SK-N-SH (cell line): ENCODE measurements at regions not wholly inside any gene's neighbourhood (a gene's known extent, or its start where the extent isn't known, plus 50 kb on each side); places are given as distances from the start of the nearest gene placed in this dataset.

Experiments
- CTCF ChIA-PET: fragments of 300-600, 350-600 bp; formaldehyde crosslinking; extraction: SDS; loops from one replicate; lab custom pipeline; 2021; lab: Yijun Ruan, JAX
- POLR2A ChIA-PET: fragments of 350-600 bp; sonication (Branson Sonifier 250); formaldehyde crosslinking; extraction: SDS; loops from one replicate; lab custom pipeline; 2020; ENCODE audit warnings: antibody characterized with exemption, inconsistent platforms; lab: Yijun Ruan, JAX
- DNase-seq: peaks from one replicate; pipeline ENCODE4 v3.0.0; 2012
- H2AFZ ChIP-seq: fragments of 200-600 bp; sonication (generic); 2 replicates; pipeline ENCODE4 v1.8.1; 2016; ENCODE audit warnings: antibody characterized with exemption, mild to moderate bottlenecking, low read depth
- H3F3A ChIP-seq: fragments of 200-600 bp; sonication (generic); replicated peaks from 2 replicates; pipeline ENCODE3; 2016; ENCODE audit warnings: antibody characterized with exemption, mild to moderate bottlenecking; ENCODE audit not compliant: insufficient read depth
- H3K27ac ChIP-seq, 2 experiments: fragments of 200-500 bp in 1 of 2; fragments of 200-600 bp in 1 of 2; sonication (Bioruptor generic) in 1 of 2; sonication (generic), shearing (Covaris generic) in 1 of 2; 2 replicates each; pipeline versions ENCODE4 v1.5.1 to v1.6.1; 2014 to 2016; ENCODE audit warnings: low read depth in 2 of 2, inconsistent platforms in 1 of 2, low read length in 1 of 2, mild to moderate bottlenecking in 1 of 2, mixed read lengths in 1 of 2
- H3K27me3 ChIP-seq: fragments of 200-600 bp; sonication (generic), shearing (Covaris generic); 2 replicates; pipeline ENCODE4 v1.6.1; 2016; ENCODE audit warnings: mixed run types; ENCODE audit not compliant: insufficient read depth
- H3K36me3 ChIP-seq, 2 experiments: fragments of 200-500 bp in 1 of 2; fragments of 200-600 bp in 1 of 2; sonication (Bioruptor generic) in 1 of 2; sonication (generic) in 1 of 2; replicated peaks in 1 of 2; 2 replicates each; pipeline versions ENCODE3 to v1.5.1; 2014 to 2016; ENCODE audit warnings: low read length in 1 of 2, mild to moderate bottlenecking in 1 of 2; ENCODE audit not compliant: insufficient read depth in 2 of 2, control insufficient read depth in 1 of 2
- H3K4me1 ChIP-seq, 2 experiments: fragments of 200-500 bp in 1 of 2; fragments of 200-600 bp in 1 of 2; sonication (Bioruptor generic) in 1 of 2; sonication (generic), shearing (Covaris generic) in 1 of 2; 2 replicates each; pipeline versions ENCODE4 v1.5.1 to v1.6.1; 2014 to 2016; ENCODE audit warnings: low read depth in 1 of 2, low read length in 1 of 2, mixed run types in 1 of 2; ENCODE audit not compliant: insufficient read depth in 2 of 2, control insufficient read depth in 1 of 2
- H3K4me2 ChIP-seq: fragments of 200-600 bp; sonication (generic), shearing (Covaris generic); 2 replicates; pipeline ENCODE4 v1.6.1; 2017; ENCODE audit warnings: mixed run types
- H3K4me3 ChIP-seq, 2 experiments: fragments of 200-500 bp in 1 of 2; fragments of 200-600 bp in 1 of 2; sonication (Bioruptor generic) in 1 of 2; sonication (generic), shearing (Covaris generic) in 1 of 2; 2 replicates each; pipeline versions ENCODE4 v1.5.1 to v1.8.1; 2014 to 2016; ENCODE audit warnings: low read depth in 2 of 2, inconsistent platforms in 1 of 2, low read length in 1 of 2, mild to moderate bottlenecking in 1 of 2, mixed read lengths in 1 of 2, moderate library complexity in 1 of 2
- H3K79me2 ChIP-seq: fragments of 200-600 bp; sonication (generic); 2 replicates; pipeline ENCODE4 v1.8.1; 2017; ENCODE audit warnings: mild to moderate bottlenecking; ENCODE audit not compliant: insufficient read depth
- H3K9ac ChIP-seq: fragments of 200-600 bp; sonication (generic); 2 replicates; pipeline ENCODE4 v1.6.1; 2017; ENCODE audit warnings: mixed run types
- H3K9me2 ChIP-seq: fragments of 200-600 bp; sonication (generic); 2 replicates; pipeline ENCODE4 v1.6.1; 2017; ENCODE audit warnings: mixed run types
- H3K9me3 ChIP-seq: fragments of 200-600 bp; sonication (generic); 2 replicates; pipeline ENCODE4 v1.6.1; 2017; ENCODE audit warnings: mixed run types, mild to moderate bottlenecking, moderate library complexity
- H4K20me1 ChIP-seq: fragments of 200-600 bp; sonication (generic); 2 replicates; pipeline ENCODE4 v1.6.1; 2017; ENCODE audit warnings: mild to moderate bottlenecking, mixed run types; ENCODE audit not compliant: insufficient read depth
- CTCF ChIP-seq: fragments of 200-600 bp; sonication (generic); IDR thresholded peaks from 2 replicates; pipeline ENCODE4 v1.6.1; 2017; ENCODE audit warnings: antibody characterized with exemption, mild to moderate bottlenecking, moderate library complexity
- FOXJ3 ChIP-seq: sonication (generic); formaldehyde crosslinking; IDR thresholded peaks from 2 replicates; pipeline ENCODE4 v1.5.1; 2020; ENCODE audit warnings: mild to moderate bottlenecking, missing genetic modification reagents
- FOXM1 ChIP-seq: IDR thresholded peaks from 2 replicates; pipeline ENCODE4 v1.4.0; 2012; ENCODE audit warnings: low read depth, mild to moderate bottlenecking
- GABPA ChIP-seq: IDR thresholded peaks from 2 replicates; pipeline ENCODE4 v1.4.0; 2012; ENCODE audit warnings: low read depth, mild to moderate bottlenecking
- GATA2 ChIP-seq: sonication (generic); formaldehyde crosslinking; IDR thresholded peaks from 2 replicates; pipeline ENCODE4 v1.5.0; 2020; ENCODE audit warnings: mild to moderate bottlenecking, missing genetic modification reagents
- IRF3 ChIP-seq: fragments of 150-350 bp; IDR thresholded peaks from 2 replicates; pipeline ENCODE4 v1.6.1; 2016; ENCODE audit warnings: mild to moderate bottlenecking, low read depth, low read length
- JUND ChIP-seq: IDR thresholded peaks from 2 replicates; pipeline ENCODE4 v1.4.0; 2012
- PBX3 ChIP-seq: IDR thresholded peaks from 2 replicates; pipeline ENCODE4; 2012
- POLR2AphosphoS5 ChIP-seq: IDR thresholded peaks from 2 replicates; pipeline ENCODE4 v1.6.1; 2012; ENCODE audit warnings: low read depth, low read length
- RAD21 ChIP-seq: IDR thresholded peaks from 2 replicates; pipeline ENCODE4 v1.6.1; 2012; ENCODE audit warnings: mild to moderate bottlenecking, low read length
- REST ChIP-seq: IDR thresholded peaks from 2 replicates; pipeline ENCODE4 v1.6.1; 2012; ENCODE audit warnings: mild to moderate bottlenecking, low read depth, low read length, moderate library complexity
- RXRA ChIP-seq: IDR thresholded peaks from 2 replicates; pipeline ENCODE4 v1.4.0; 2012; ENCODE audit warnings: low read depth, mild to moderate bottlenecking, borderline replicate concordance
- SIN3A ChIP-seq: IDR thresholded peaks from 2 replicates; pipeline ENCODE4 v1.6.1; 2012; ENCODE audit warnings: low read depth, mild to moderate bottlenecking, low read length, moderate library complexity, borderline replicate concordance
- TEAD4 ChIP-seq: IDR thresholded peaks from 2 replicates; pipeline ENCODE4 v1.4.0; 2012; ENCODE audit warnings: mild to moderate bottlenecking, borderline replicate concordance; ENCODE audit not compliant: insufficient read depth
- USF1 ChIP-seq: IDR thresholded peaks from 2 replicates; pipeline ENCODE4 v1.4.0; 2012; ENCODE audit warnings: low read depth, borderline replicate concordance
- YY1 ChIP-seq: IDR thresholded peaks from 2 replicates; pipeline ENCODE4 v1.4.0; 2012; ENCODE audit warnings: low read depth, mild to moderate bottlenecking
- WGBS: methylation state at CpG from one replicate; pipeline ENCODE4 v1.1.6; 2017; ENCODE audit warnings: low lambda C conversion rate; 5-methylcytosine and 5-hydroxymethylcytosine counted together

- no peak for TF ChIP-seq SIN3A
- TF ChIP-seq RXRA, result no peak
- no peak for TF ChIP-seq RAD21
- no peak for TF ChIP-seq PBX3
Observed at GRCh38 chr6:167737205-167737830, 89.4 kb upstream of the AFDN start (continued).

GRCh38 chr6:167738386-167738785, 88.3 kb upstream of the AFDN start:
- no peak for TF ChIP-seq GATA2 (CRISPR knock-in tag)
- no peak for TF ChIP-seq YY1
- TF ChIP-seq JUND, result no peak
- no peak for TF ChIP-seq USF1
- Histone ChIP-seq H3K9ac (no peak overlapping the region), H3K4me3 (no peak overlapping the region), H3F3A (no peaks in the 10 kb centered on the region), H3K4me1 (peaks cover 0 to 5% of the 10 kb centered on the region in 2 experiments; a peak in 1 of 4 replicates), H4K20me1 (no peaks in the 10 kb centered on the region), H3K27ac (no peak overlapping the region), H3K4me2 (no peak overlapping the region), H3K36me3 (no peaks in the 10 kb centered on the region), H3K27me3 (no peaks in the 10 kb centered on the region), H2AFZ (no peak overlapping the region), H3K9me2 (0 out of 2 replicates have a peak, but pooled peaks cover 2% of the 10 kb centered on the region), H3K9me3 (0 out of 2 replicates have a peak, but pooled peaks cover 3% of the 10 kb centered on the region), H3K79me2 (no peaks in the 10 kb centered on the region)
- no peak for DNase-seq
- ChIA-PET POLR2A (no interaction called here), CTCF (no interaction called here)
- WGBS, result 55% methylated on average over 12 of the region's 13 CpGs

GRCh38 chr6:167739721-167740475, 86.8 kb upstream of the AFDN start:
- Histone ChIP-seq H3K27ac (no peak overlapping the region), H3K9me2 (0 out of 2 replicates have a peak, but pooled peaks cover 2% of the 10 kb centered on the region), H3K9me3 (no peaks in the 10 kb centered on the region), H4K20me1 (no peaks in the 10 kb centered on the region), H3K27me3 (no peaks in the 10 kb centered on the region), H2AFZ (no peak overlapping the region), H3K36me3 (no peaks in the 10 kb centered on the region), H3K4me3 (no peak overlapping the region), H3K4me1 (no peaks in the 10 kb centered on the region), H3F3A (no peaks in the 10 kb centered on the region), H3K9ac (no peak overlapping the region), H3K4me2 (no peak overlapping the region), H3K79me2 (no peaks in the 10 kb centered on the region)
- DNase-seq, result no peak
- ChIA-PET CTCF (interaction anchor here (1.0 kb wide), 1 partner anchor 41 kb away, joined by 3 read pairs; no protein-coding TSS in a partner anchor), POLR2A (no interaction called here)
- WGBS, result 62% methylated on average over 23 of the region's 23 CpGs
- no peak for TF ChIP-seq CTCF
- TF ChIP-seq GABPA, result no peak
- TF ChIP-seq REST, result no peak
- TF ChIP-seq POLR2AphosphoS5, result no peak
- no peak for TF ChIP-seq FOXM1
- no peak for TF ChIP-seq JUND
- TF ChIP-seq FOXJ3, result no peak
- no peak for TF ChIP-seq TEAD4
- TF ChIP-seq IRF3, result no peak
